HCEC 1CT (cell line): ENCODE measurements at regions not wholly inside any gene's neighbourhood (a gene's known extent, or its start where the extent isn't known, plus 50 kb on each side); places are given as distances from the start of the nearest gene placed in this dataset.

ENCODE experiments used
- DNase-seq: peaks from one replicate; pipeline ENCODE4 v3.0.0-alpha.2; 2017

DNA sequence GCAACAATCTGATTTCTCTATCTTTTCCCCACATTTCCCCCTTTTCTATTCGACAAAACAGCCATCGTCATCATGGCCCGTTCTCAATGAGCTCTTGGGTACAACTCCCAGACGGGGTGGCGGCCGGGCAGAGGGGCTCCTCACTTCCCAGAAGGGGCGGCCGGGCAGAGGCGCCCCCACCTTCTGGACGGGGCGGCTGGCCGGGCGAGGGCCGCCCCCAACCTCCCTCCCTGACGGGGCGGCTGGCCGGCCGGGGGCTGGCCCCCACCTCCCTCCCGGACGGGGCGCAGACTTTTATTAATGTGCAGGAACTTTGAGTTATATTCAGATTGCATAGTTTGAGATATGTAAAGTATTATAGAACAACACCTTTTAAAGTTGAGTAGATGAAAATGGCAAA lies 64.4 kb upstream of the HPGD start:
- no peak for DNase-seq

DNA sequence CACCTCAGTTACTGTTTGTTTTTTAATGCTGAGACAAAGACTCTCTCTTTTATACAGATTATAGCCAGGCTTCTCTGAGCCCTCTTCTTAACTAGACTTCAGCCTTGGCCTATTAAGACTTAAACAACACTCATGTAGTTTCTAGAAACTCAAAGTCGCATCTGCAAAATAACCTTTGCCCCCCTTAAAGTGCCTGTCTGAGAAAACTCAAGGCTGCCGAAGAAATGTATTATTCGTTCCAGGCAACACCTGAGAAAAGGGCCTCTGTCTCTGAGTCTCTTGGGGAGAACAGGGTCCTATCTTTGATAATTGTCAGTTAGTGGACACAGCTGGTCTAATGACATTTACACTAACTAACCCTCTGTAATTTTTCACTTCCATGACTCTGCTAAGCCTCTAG lies 60.8 kb upstream of the HPGD start:
- no peak for DNase-seq

DNA sequence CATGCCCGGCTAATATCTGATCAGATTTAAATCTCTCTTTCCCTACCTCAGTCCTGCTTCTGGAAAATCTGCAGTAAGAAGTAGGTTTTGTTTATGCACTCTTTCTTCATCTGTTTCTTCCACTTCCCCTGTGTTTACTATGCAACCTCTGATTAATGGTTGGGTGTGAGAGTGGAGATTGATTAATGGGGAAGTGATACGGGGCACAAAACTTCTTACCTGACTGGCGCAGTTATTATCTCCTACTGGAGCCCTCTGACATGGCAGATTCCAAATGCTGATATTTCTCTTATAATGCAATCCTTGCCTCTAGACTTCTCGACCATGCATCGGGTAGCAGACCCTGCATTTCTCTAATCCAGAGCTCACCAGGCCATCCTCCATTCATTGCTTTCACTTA lies 60.2 kb upstream of the HPGD start:
- no peak for DNase-seq

DNA sequence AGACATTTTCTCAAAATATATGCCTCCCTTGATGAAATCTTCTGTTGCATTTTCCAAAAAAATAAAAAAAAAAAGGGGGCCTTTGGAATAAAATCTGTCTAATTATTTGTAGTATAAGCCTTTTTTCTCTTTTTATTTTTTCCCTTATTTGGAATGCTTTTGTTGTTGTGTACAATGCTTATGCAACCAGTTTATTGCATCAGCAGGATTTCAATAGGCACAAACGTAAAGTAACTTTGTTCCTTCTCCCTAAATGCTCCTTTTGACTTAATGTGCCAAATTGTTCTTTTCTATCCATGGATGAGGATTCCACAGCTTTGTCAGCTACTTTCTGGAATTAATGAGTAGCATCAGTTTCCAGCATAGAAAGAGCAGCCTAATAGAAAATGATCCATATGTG lies 59.6 kb upstream of the HPGD start:
- DNase-seq, result no peak

DNA sequence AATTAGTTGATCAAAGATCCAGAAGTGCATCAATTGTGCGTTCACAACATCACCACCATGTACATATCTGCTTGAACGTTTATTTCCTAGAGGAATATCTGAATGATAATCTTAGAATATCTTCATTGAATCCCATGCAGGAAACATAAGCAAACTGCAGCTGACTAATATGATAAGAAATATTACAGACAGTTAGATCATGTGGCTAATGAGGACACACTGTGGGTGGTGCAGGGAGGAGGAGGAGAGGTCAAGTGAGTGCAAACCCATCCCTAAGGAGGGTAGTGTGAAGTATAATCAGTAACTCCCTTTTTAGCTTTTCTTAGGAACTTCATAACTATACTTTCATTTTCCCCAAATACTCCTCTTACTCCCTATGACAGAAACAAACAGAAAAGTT lies 58.3 kb upstream of the HPGD start:
- peak; percentile 19 for DNase-seq

DNA sequence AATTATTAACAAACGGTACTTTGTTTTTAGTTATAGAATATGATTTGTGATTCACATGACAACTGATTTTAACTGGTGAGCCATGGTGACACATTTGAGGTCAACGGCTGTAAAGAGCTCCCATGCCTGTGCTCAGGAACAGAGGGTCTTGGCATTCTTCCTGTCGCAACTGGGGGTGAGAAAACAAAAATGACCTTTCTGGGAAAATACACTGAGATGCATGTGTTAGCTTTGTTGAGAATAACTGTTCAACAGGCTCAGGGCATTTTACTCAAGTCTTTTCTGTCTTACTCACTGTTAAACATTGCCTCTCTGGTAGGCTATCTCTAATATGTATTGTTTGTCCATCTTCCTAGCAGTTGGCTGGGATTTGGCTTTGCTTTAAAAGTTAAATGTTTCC lies 57.1 kb upstream of the HPGD start:
- DNase-seq, result no peak

DNA sequence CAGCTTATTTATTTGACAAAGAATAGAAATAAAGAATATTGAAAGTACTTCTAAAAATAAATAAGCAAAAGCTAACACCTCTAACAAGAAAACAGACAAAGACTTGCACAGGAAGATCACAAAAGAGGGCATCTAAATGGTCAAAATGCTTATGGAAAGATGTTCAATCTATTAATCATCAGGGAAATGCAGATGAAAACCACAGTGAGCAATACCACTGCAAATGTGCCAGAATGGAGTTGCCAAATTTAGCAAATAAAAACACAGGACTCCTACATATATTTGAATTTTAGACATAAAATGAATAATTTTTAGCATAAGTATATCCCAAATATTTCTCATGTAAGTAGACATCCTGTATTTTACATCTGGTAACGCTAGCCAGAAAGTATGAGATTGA lies 56.1 kb upstream of the HPGD start:
- peak; percentile 65 for DNase-seq

DNA sequence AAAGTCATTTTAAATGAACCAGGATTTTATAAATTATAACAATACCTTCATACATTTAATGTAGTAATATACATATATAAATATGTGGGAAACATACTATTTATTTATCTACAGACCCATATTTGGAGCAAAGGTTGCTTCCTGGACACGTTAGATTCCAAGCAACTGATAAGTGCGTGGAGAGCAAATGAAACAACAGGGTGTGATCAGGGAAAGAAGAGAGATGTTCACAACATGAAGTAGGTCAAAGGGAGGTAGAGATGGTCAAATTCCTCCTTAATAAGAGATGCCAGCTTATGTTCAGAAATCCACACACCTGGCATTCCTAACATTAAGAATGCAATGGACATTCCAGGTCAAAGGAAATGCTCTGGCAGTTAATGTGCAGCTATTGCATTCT lies 53.1 kb upstream of the HPGD start:
- no peak for DNase-seq
